ENCODE measurements at regions not wholly inside any gene's neighbourhood (a gene's known extent, or its start where the extent isn't known, plus 50 kb on each side); places are given as distances from the start of the nearest gene placed in this dataset.

GRCh38 chr2:236733156-236733555 lies 163.5 kb downstream of the ACKR3 start (continued):
- TF ChIP-seq MXD3 (CRISPR knock-in tag; IDR thresholded peaks at IDR 0.05) (no peak), ZKSCAN8 (CRISPR knock-in tag; IDR thresholded peaks at IDR 0.05; ENCODE audit: borderline replicate concordance) (no peak), SOX13 (IDR thresholded peaks at IDR 0.05) (no peak), SOX13 (CRISPR knock-in tag; conservative IDR thresholded peaks at IDR 0.05 in 1 of 2, IDR thresholded peaks at IDR 0.05 in 1 of 2) (no peak), NFYB (CRISPR knock-in tag; IDR thresholded peaks at IDR 0.05) (no peak), SMAD9 (CRISPR knock-in tag; IDR thresholded peaks at IDR 0.05) (no peak), RFXANK (CRISPR knock-in tag; IDR thresholded peaks at IDR 0.05) (no peak), NKX3-1 (CRISPR knock-in tag; IDR thresholded peaks at IDR 0.05) (no peak), ZBTB3 (CRISPR knock-in tag; IDR thresholded peaks at IDR 0.05; ENCODE audit: borderline replicate concordance, low read depth) (no peak), REST (IDR thresholded peaks at IDR 0.05; ENCODE audit: borderline replicate concordance in 1 of 2, low read depth in 1 of 2, low read length in 2 of 2) (no peak)
- TF ChIP-seq, protein P1, sequence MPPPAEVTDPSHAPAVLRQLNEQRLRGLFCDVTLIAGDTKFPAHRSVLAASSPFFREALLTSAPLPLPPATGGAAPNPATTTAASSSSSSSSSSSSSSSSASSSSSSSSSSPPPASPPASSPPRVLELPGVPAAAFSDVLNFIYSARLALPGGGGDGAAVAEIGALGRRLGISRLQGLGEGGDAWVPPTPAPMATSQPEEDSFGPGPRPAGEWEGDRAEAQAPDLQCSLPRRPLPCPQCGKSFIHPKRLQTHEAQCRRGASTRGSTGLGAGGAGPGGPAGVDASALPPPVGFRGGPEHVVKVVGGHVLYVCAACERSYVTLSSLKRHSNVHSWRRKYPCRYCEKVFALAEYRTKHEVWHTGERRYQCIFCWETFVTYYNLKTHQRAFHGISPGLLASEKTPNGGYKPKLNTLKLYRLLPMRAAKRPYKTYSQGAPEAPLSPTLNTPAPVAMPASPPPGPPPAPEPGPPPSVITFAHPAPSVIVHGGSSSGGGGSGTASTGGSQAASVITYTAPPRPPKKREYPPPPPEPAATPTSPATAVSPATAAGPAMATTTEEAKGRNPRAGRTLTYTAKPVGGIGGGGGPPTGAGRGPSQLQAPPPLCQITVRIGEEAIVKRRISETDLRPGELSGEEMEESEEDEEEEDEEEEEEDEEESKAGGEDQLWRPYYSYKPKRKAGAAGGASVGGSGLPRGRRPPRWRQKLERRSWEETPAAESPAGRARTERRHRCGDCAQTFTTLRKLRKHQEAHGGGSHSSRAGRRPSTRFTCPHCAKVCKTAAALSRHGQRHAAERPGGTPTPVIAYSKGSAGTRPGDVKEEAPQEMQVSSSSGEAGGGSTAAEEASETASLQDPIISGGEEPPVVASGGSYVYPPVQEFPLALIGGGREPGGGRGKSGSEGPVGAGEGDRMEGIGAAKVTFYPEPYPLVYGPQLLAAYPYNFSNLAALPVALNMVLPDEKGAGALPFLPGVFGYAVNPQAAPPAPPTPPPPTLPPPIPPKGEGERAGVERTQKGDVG (CRISPR knock-in tag; IDR thresholded peaks at IDR 0.05; ENCODE audit: borderline replicate concordance), result no peak

Measured in HepG2 (cell line).